ENCODE measurements at regions not wholly inside any gene's neighbourhood (a gene's known extent, or its start where the extent isn't known, plus 50 kb on each side); places are given as distances from the start of the nearest gene placed in this dataset.

GRCh38 chr2:224182498-224182897, 143.4 kb upstream of the SERPINE2 start:
- DNase-seq, result no peak
- peaks cover 0 to 5% (median 0%) of the 10 kb centered on the region in 11 donors for H3K9me3 ChIP-seq
- no peak for TF ChIP-seq CTCF (IDR thresholded peaks at IDR 0.05)
- no peak overlapping the region for H3K27ac ChIP-seq
- intact Hi-C loops (cut with DNase I), result no loop called here
- H3K27me3 ChIP-seq, result no peaks in the 10 kb centered on the region
- 87 to 92% methylated on average over 3 of the region's 3 CpGs for WGBS, 2 donors
- ATAC-seq, result no peak
- H3K4me3 ChIP-seq, result no peak overlapping the region
- H3K4me1 ChIP-seq, result peaks cover 0 to 3% (median 0%) of the 10 kb centered on the region in 9 donors
- no peaks in the 10 kb centered on the region for H3K36me3 ChIP-seq

DNA sequence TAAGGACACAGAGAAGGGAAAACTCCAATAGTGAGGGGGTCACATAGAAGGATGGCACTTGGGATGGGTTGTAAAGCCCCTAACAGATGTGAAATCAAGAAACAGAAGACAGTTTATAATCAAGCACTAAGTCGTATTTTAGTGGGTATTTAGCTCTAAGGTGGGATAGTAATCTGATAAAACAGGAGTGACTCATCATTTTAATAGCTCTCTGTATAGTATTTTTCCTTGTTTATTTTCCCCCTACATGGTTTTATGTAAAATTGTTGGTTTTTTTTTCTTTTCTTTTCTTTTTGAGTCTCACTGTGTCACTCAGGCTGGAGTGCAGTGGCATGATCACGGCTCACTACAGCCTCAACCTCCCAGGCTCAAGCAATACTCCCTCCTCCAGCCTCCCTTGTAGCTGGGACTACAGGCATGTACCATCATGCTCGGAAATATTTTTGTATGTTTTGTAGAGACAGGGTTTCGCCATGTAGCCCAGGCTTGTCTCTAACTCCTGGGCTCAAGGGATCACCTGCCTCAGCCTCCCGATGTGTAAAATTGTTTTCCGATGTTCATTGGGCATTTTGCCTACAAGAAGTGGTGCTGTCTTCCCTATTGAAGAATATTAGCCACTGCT, 142.6 kb upstream of the SERPINE2 start:
- TF ChIP-seq CTCF (IDR thresholded peaks at IDR 0.05), result no peak
- DNase-seq (no peak), ATAC-seq (no peak)
- Histone ChIP-seq H3K4me3 (no peak overlapping the region), H3K4me1 (peaks cover 0 to 3% (median 0%) of the 10 kb centered on the region in 9 donors), H3K27ac (no peak overlapping the region), H3K9me3 (no peaks in the 10 kb centered on the region), H3K27me3 (no peaks in the 10 kb centered on the region), H3K36me3 (no peaks in the 10 kb centered on the region)
- WGBS, 2 donors, result 87 to 89% methylated on average over 6 of the region's 6 CpGs
- intact Hi-C loops (cut with DNase I), result no loop called here

- Histone ChIP-seq H3K4me1 (peaks cover 0 to 3% (median 0%) of the 10 kb centered on the region in 9 donors), H3K27ac (no peak overlapping the region), H3K4me3 (no peak overlapping the region), H3K36me3 (no peaks in the 10 kb centered on the region), H3K9me3 (no peaks in the 10 kb centered on the region), H3K27me3 (no peaks in the 10 kb centered on the region)
- intact Hi-C loops (cut with DNase I), result no loop called here
- ATAC-seq (peak in 3 of 8 donors; percentile 46 to 69 (median 47)), DNase-seq (peak in 1 of 2 donors; percentile 22)
- no peak for TF ChIP-seq CTCF (IDR thresholded peaks at IDR 0.05)
- WGBS, 2 donors, result 72 to 75% methylated on average over 4 of the region's 4 CpGs
Observed at GRCh38 chr2:224180810-224181209, 141.7 kb upstream of the SERPINE2 start.

DNA sequence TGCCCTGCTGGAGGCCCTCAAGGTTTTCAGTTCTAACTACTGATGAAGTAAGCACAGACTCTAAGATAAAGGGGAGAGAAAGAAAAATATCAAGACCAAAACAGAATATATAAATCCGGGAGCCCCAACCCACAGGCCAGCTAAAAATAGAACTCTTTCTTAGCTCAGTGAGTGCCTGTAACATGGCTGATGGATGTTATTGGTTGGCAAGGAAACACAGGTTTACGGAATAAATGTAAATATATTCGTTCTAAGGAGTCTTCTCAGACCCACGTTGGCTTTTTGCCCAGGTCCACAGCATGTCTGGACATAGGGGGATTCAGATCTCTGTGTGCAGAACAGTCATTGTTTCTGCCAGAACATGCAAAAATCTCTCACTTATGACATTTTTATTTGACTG, 139.0 kb upstream of the SERPINE2 start:
- TF ChIP-seq CTCF (IDR thresholded peaks at IDR 0.05), result no peak
- Histone ChIP-seq H3K4me3 (no peak overlapping the region), H3K27ac (no peak overlapping the region), H3K27me3 (no peaks in the 10 kb centered on the region), H3K4me1 (peaks cover 0 to 3% (median 0%) of the 10 kb centered on the region in 9 donors), H3K36me3 (no peaks in the 10 kb centered on the region), H3K9me3 (peaks cover 0 to 2% (median 0%) of the 10 kb centered on the region in 11 donors)
- DNase-seq, result no peak
- intact Hi-C loops (cut with DNase I), result no loop called here
- WGBS, 2 donors, result 26 to 27% methylated on average over 4 of the region's 4 CpGs
- ATAC-seq, result no peak
